ENCODE measurements at regions not wholly inside any gene's neighbourhood (a gene's known extent, or its start where the extent isn't known, plus 50 kb on each side); places are given as distances from the start of the nearest gene placed in this dataset.

- TF ChIP-seq EZH2phosphoT487 (conservative IDR thresholded peaks at IDR 0.05; ENCODE audit: low read length) (no peak), CTCF (IDR thresholded peaks at IDR 0.05; ENCODE audit: insufficient read depth, low read length, poor library complexity, severe bottlenecking) (no peak)
- no peaks in the 10 kb centered on the region for H3K36me3 ChIP-seq (ENCODE audit: low read length)
- H3K4me2 ChIP-seq (ENCODE audit: low read depth, low read length, poor library complexity, severe bottlenecking) = no peak overlapping the region
- H3K4me3 ChIP-seq (ENCODE audit: insufficient read depth, low read length, poor library complexity, severe bottlenecking) = no peak overlapping the region
- no peak overlapping the region for H2AFZ ChIP-seq (ENCODE audit: low read depth, low read length, severe bottlenecking)
- no peaks in the 10 kb centered on the region for H3K9me3 ChIP-seq (ENCODE audit: insufficient read depth, low read length)
- no peaks in the 10 kb centered on the region for H3F3A ChIP-seq (ENCODE audit: insufficient read depth)
- H3K9me2 ChIP-seq (replicated peaks; ENCODE audit: insufficient read depth, low read length) = no peaks in the 10 kb centered on the region
- no peaks in the 10 kb centered on the region for H3K27me3 ChIP-seq (ENCODE audit: low read length)
- H4K20me1 ChIP-seq (ENCODE audit: low read depth, low read length) = no peaks in the 10 kb centered on the region
- H3K27ac ChIP-seq (ENCODE audit: low read depth, low read length) = no peak overlapping the region
- H3K9ac ChIP-seq (ENCODE audit: low read length) = no peak overlapping the region
- H3K79me2 ChIP-seq (ENCODE audit: insufficient read depth, low read length) = no peaks in the 10 kb centered on the region
Observed at GRCh38 chr18:60172030-60172429, 200.5 kb downstream of the MC4R start.

- Histone ChIP-seq H3K27ac (ENCODE audit: low read depth, low read length) (no peak overlapping the region), H2AFZ (ENCODE audit: low read depth, low read length, severe bottlenecking) (no peak overlapping the region), H3K9ac (ENCODE audit: low read length) (no peak overlapping the region), H3F3A (ENCODE audit: insufficient read depth) (no peaks in the 10 kb centered on the region), H3K27me3 (ENCODE audit: low read length) (no peaks in the 10 kb centered on the region), H4K20me1 (ENCODE audit: low read depth, low read length) (no peaks in the 10 kb centered on the region), H3K36me3 (ENCODE audit: low read length) (no peaks in the 10 kb centered on the region), H3K9me2 (replicated peaks; ENCODE audit: insufficient read depth, low read length) (no peaks in the 10 kb centered on the region), H3K79me2 (ENCODE audit: insufficient read depth, low read length) (no peaks in the 10 kb centered on the region), H3K9me3 (ENCODE audit: insufficient read depth, low read length) (no peaks in the 10 kb centered on the region), H3K4me3 (ENCODE audit: insufficient read depth, low read length, poor library complexity, severe bottlenecking) (no peak overlapping the region), H3K4me2 (ENCODE audit: low read depth, low read length, poor library complexity, severe bottlenecking) (no peak overlapping the region)
- no peak for TF ChIP-seq EZH2phosphoT487 (conservative IDR thresholded peaks at IDR 0.05; ENCODE audit: low read length)
- TF ChIP-seq CTCF (IDR thresholded peaks at IDR 0.05; ENCODE audit: insufficient read depth, low read length, poor library complexity, severe bottlenecking) = no peak
Observed at GRCh38 chr18:60163622-60164021, 209.0 kb downstream of the MC4R start.

GRCh38 chr18:60162388-60162787 is 210.2 kb downstream of the MC4R start:
- H3K27me3 ChIP-seq (ENCODE audit: low read length) = no peaks in the 10 kb centered on the region
- H3K4me3 ChIP-seq (ENCODE audit: insufficient read depth, low read length, poor library complexity, severe bottlenecking) = no peak overlapping the region
- no peaks in the 10 kb centered on the region for H3K79me2 ChIP-seq (ENCODE audit: insufficient read depth, low read length)
- H3K27ac ChIP-seq (ENCODE audit: low read depth, low read length) = no peak overlapping the region
- no peaks in the 10 kb centered on the region for H3F3A ChIP-seq (ENCODE audit: insufficient read depth)
- no peaks in the 10 kb centered on the region for H3K9me2 ChIP-seq (replicated peaks; ENCODE audit: insufficient read depth, low read length)
- H4K20me1 ChIP-seq (ENCODE audit: low read depth, low read length) = no peaks in the 10 kb centered on the region
- no peak overlapping the region for H3K4me2 ChIP-seq (ENCODE audit: low read depth, low read length, poor library complexity, severe bottlenecking)
- H3K36me3 ChIP-seq (ENCODE audit: low read length) = no peaks in the 10 kb centered on the region
- no peak overlapping the region for H2AFZ ChIP-seq (ENCODE audit: low read depth, low read length, severe bottlenecking)
- no peak overlapping the region for H3K9ac ChIP-seq (ENCODE audit: low read length)
- no peak for TF ChIP-seq EZH2phosphoT487 (conservative IDR thresholded peaks at IDR 0.05; ENCODE audit: low read length)
- TF ChIP-seq CTCF (IDR thresholded peaks at IDR 0.05; ENCODE audit: insufficient read depth, low read length, poor library complexity, severe bottlenecking) = no peak
- H3K9me3 ChIP-seq (ENCODE audit: insufficient read depth, low read length) = no peaks in the 10 kb centered on the region
